ENCODE measurements at regions not wholly inside any gene's neighbourhood (a gene's known extent, or its start where the extent isn't known, plus 50 kb on each side); places are given as distances from the start of the nearest gene placed in this dataset.
A peak's percentile ranks its signal among the peaks of the same experiment; 100 is the strongest.

DNA sequence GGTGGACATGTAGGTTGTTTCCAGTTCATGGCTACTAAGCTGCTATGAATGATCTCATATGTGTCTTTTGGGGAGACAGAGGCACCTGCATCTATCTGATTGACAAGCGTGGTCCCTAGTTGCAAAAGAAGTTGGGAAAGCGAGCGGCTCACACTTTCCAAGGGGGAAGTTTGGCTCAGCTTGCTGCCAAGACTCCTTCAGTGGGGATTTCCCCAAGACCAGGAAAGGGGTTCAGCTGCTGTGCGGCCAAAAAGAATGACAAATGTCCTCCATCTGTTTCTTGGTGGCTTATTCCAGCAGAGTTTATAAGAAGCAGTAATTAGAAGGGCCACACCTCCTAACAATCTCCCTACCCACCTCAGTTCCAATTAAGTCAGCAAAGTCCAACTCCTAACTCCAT is 128.5 kb upstream of the GALNT2 start:
- WGBS, 2 experiments (ENCODE audit: low coverage in 1 of 2, low lambda C conversion rate in 2 of 2, missing lambda C conversion rate in 2 of 2), result 13 to 19% methylated on average over 4 of the region's 4 CpGs
- H3K27me3 ChIP-seq (replicated peaks; ENCODE audit: insufficient read depth), result no peaks in the 10 kb centered on the region
- TF ChIP-seq EZH2phosphoT487 (IDR thresholded peaks at IDR 0.05; ENCODE audit: insufficient read depth, low read depth), result no peak
- no peak for TF ChIP-seq EZH2 (IDR thresholded peaks at IDR 0.05; ENCODE audit: insufficient read depth, poor library complexity, severe bottlenecking)
- no peaks in the 10 kb centered on the region for H3K79me2 ChIP-seq (ENCODE audit: insufficient read depth)
- no peak overlapping the region for H3K27ac ChIP-seq
- H3K4me1 ChIP-seq (ENCODE audit: insufficient read depth), result no peaks in the 10 kb centered on the region
- H3K9ac ChIP-seq, result no peak overlapping the region
- H3K9me2 ChIP-seq (ENCODE audit: insufficient read depth), result no peaks in the 10 kb centered on the region
- no peak overlapping the region for H3K4me3 ChIP-seq
- no peak overlapping the region for H3K4me2 ChIP-seq (ENCODE audit: unreplicated experiment)
- no peaks in the 10 kb centered on the region for H4K20me1 ChIP-seq (ENCODE audit: insufficient read depth)
- no peaks in the 10 kb centered on the region for H3K9me3 ChIP-seq (ENCODE audit: low read depth)
- H3K36me3 ChIP-seq (ENCODE audit: low read depth), result no peaks in the 10 kb centered on the region
- no peaks in the 10 kb centered on the region for H3F3A ChIP-seq (ENCODE audit: insufficient read depth)
- in situ Hi-C loops (cut with MboI), result no loop called here
- DNase-seq, result no peak
- H2AFZ ChIP-seq, result no peak overlapping the region

DNA sequence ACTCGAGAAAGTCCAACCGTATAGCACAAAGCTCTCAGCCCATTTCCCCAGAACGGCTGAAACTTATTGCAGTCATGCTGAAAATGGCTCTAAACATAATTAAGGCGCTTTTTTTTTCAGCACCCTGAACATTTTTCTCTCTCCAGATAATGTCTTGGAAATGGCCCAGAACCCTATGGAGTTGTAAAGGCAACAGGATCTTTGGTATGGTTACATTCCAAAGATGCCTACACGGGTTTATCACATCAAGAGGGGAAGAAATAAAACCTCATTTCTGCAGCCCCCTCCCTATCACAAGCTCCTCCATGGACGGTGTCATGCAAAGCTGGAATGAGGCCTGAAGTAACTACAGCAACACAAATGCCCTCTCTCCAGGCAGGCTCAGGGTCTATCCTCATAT is 126.4 kb upstream of the GALNT2 start:
- DNase-seq, result peak; percentile 5
- H3K4me2 ChIP-seq (ENCODE audit: unreplicated experiment), result no peak overlapping the region

DNA sequence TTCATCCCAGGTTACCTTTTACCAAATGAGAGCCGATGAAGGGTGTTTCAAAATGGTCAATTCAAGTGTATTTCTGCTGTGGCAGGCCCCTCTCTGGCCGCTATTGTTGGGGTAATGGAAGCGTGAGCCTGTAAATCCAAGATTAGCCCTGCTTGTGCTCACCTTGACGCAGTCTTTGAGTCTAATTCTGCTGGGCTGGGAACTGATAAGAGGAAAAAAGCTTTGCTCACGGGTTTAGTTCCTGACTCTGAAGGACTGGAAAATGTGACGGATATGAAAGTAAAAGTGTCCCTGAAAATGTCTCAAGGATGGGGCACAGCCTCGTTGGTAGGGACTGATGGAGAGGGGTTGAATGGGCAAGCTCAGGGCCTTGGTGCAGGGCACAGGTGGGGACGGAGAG is 125.9 kb upstream of the GALNT2 start:
- TF ChIP-seq EZH2 (IDR thresholded peaks at IDR 0.05; ENCODE audit: insufficient read depth, poor library complexity, severe bottlenecking) (no peak), EZH2phosphoT487 (IDR thresholded peaks at IDR 0.05; ENCODE audit: insufficient read depth, low read depth) (no peak)
- Histone ChIP-seq H3K4me2 (ENCODE audit: unreplicated experiment) (no peak overlapping the region), H3K9me2 (ENCODE audit: insufficient read depth) (no peaks in the 10 kb centered on the region), H3K27ac (no peak overlapping the region), H3K9ac (no peak overlapping the region), H3K4me3 (no peak overlapping the region), H3F3A (ENCODE audit: insufficient read depth) (no peaks in the 10 kb centered on the region), H3K79me2 (ENCODE audit: insufficient read depth) (no peaks in the 10 kb centered on the region), H3K4me1 (ENCODE audit: insufficient read depth) (no peaks in the 10 kb centered on the region), H2AFZ (no peak overlapping the region), H3K27me3 (replicated peaks; ENCODE audit: insufficient read depth) (no peaks in the 10 kb centered on the region), H3K9me3 (ENCODE audit: low read depth) (no peaks in the 10 kb centered on the region), H4K20me1 (ENCODE audit: insufficient read depth) (no peaks in the 10 kb centered on the region), H3K36me3 (ENCODE audit: low read depth) (no peaks in the 10 kb centered on the region)
- DNase-seq, result no peak
- in situ Hi-C loops (cut with MboI), result no loop called here
- 47 to 50% methylated on average over 8 of the region's 8 CpGs for WGBS, 2 experiments (ENCODE audit: low coverage in 1 of 2, low lambda C conversion rate in 2 of 2, missing lambda C conversion rate in 2 of 2)

More for the DNA sequence above, 126.4 kb upstream of the GALNT2 start:
- in situ Hi-C loops (cut with MboI), result no loop called here
- Histone ChIP-seq H3K79me2 (ENCODE audit: insufficient read depth) (no peaks in the 10 kb centered on the region), H3K4me3 (no peak overlapping the region), H2AFZ (no peak overlapping the region), H3K9ac (no peak overlapping the region), H3K36me3 (ENCODE audit: low read depth) (no peaks in the 10 kb centered on the region), H3K27me3 (replicated peaks; ENCODE audit: insufficient read depth) (no peaks in the 10 kb centered on the region), H4K20me1 (ENCODE audit: insufficient read depth) (no peaks in the 10 kb centered on the region), H3K9me2 (ENCODE audit: insufficient read depth) (no peaks in the 10 kb centered on the region), H3F3A (ENCODE audit: insufficient read depth) (no peaks in the 10 kb centered on the region), H3K4me1 (ENCODE audit: insufficient read depth) (no peaks in the 10 kb centered on the region), H3K9me3 (ENCODE audit: low read depth) (no peaks in the 10 kb centered on the region), H3K27ac (no peak overlapping the region)
- TF ChIP-seq EZH2 (IDR thresholded peaks at IDR 0.05; ENCODE audit: insufficient read depth, poor library complexity, severe bottlenecking) (no peak), EZH2phosphoT487 (IDR thresholded peaks at IDR 0.05; ENCODE audit: insufficient read depth, low read depth) (no peak)
- 23 to 28% methylated on average over 6 of the region's 6 CpGs for WGBS, 2 experiments (ENCODE audit: low coverage in 1 of 2, low lambda C conversion rate in 2 of 2, missing lambda C conversion rate in 2 of 2)

DNA sequence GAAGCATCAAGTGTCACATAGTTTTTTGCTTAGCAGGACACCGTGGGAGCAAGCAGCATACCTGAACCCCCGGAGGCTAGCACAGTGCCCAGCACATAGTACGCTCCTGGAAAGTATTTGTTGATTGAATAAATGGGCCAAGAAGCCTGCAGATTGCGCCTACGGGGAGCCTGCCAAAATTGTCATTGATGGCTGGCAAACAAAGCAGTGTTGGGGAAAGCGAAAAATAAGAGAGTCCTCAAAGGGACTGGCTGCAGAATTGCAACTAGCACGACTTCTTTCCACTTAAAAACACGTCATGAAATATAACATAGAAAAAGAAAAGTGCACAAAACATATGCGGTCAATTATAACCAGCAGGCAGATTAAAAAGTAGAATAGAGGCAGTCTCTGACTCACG is 125.2 kb upstream of the GALNT2 start:
- in situ Hi-C loops (cut with MboI), result no loop called here
- DNase-seq, result no peak
- Histone ChIP-seq H3K9me2 (ENCODE audit: insufficient read depth) (peaks cover 3% of the 10 kb centered on the region; the same call in 1 of the 2 replicates), H3K4me3 (no peak overlapping the region), H3K4me2 (ENCODE audit: unreplicated experiment) (no peak overlapping the region), H3K4me1 (ENCODE audit: insufficient read depth) (no peaks in the 10 kb centered on the region), H3K27me3 (replicated peaks; ENCODE audit: insufficient read depth) (no peaks in the 10 kb centered on the region), H2AFZ (no peak overlapping the region), H3K27ac (no peak overlapping the region), H3K9ac (no peak overlapping the region), H3K36me3 (ENCODE audit: low read depth) (no peaks in the 10 kb centered on the region), H4K20me1 (ENCODE audit: insufficient read depth) (no peaks in the 10 kb centered on the region), H3F3A (ENCODE audit: insufficient read depth) (no peaks in the 10 kb centered on the region), H3K79me2 (ENCODE audit: insufficient read depth) (no peaks in the 10 kb centered on the region), H3K9me3 (ENCODE audit: low read depth) (no peaks in the 10 kb centered on the region)
- 22 to 24% methylated on average over 10 of the region's 10 CpGs for WGBS, 2 experiments (ENCODE audit: low coverage in 1 of 2, low lambda C conversion rate in 2 of 2, missing lambda C conversion rate in 2 of 2)
- TF ChIP-seq EZH2 (IDR thresholded peaks at IDR 0.05; ENCODE audit: insufficient read depth, poor library complexity, severe bottlenecking) (no peak), EZH2phosphoT487 (IDR thresholded peaks at IDR 0.05; ENCODE audit: insufficient read depth, low read depth) (no peak)

DNA sequence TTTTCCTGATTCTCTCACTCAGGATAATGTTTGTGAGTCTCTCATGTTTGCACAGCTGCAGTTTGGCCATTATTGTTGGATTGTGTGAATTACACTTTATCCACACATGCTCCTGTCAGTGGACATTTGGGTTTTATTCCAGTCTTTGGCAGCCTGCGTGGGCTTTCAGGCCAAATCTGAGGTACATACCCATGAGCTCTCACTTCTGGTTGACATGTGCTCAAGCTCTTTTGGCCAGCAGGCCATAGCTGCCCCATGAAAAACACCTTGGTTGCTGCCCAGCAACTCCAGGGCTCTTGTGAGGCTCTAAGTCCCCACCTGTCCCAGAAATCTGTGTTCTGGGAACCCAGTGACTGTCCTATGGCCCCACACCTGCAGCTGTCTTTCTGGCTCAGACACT is 124.5 kb upstream of the GALNT2 start:
- Histone ChIP-seq H3K27ac (no peak overlapping the region), H3K27me3 (replicated peaks; ENCODE audit: insufficient read depth) (no peaks in the 10 kb centered on the region), H3K36me3 (ENCODE audit: low read depth) (no peaks in the 10 kb centered on the region), H3K79me2 (ENCODE audit: insufficient read depth) (no peaks in the 10 kb centered on the region), H3K4me1 (ENCODE audit: insufficient read depth) (no peaks in the 10 kb centered on the region), H4K20me1 (ENCODE audit: insufficient read depth) (no peaks in the 10 kb centered on the region), H3K4me3 (no peak overlapping the region), H3K9me3 (ENCODE audit: low read depth) (no peaks in the 10 kb centered on the region), H3F3A (ENCODE audit: insufficient read depth) (no peaks in the 10 kb centered on the region), H3K9me2 (ENCODE audit: insufficient read depth) (peaks cover 3% of the 10 kb centered on the region; the same call in 1 of the 2 replicates), H2AFZ (no peak overlapping the region), H3K9ac (no peak overlapping the region), H3K4me2 (ENCODE audit: unreplicated experiment) (no peak overlapping the region)
- DNase-seq, result no peak
- TF ChIP-seq EZH2phosphoT487 (IDR thresholded peaks at IDR 0.05; ENCODE audit: insufficient read depth, low read depth) (no peak), EZH2 (IDR thresholded peaks at IDR 0.05; ENCODE audit: insufficient read depth, poor library complexity, severe bottlenecking) (no peak)
- in situ Hi-C loops (cut with MboI), result no loop called here
- WGBS, 2 experiments (ENCODE audit: low coverage in 1 of 2, low lambda C conversion rate in 2 of 2, missing lambda C conversion rate in 2 of 2), result 5 to 7% methylated on average over 1 of the region's 1 CpG

Data from GM23248 (cell line).